Type B pancreatic cell (in vitro differentiated cells): ENCODE measurements at regions not wholly inside any gene's neighbourhood (a gene's known extent, or its start where the extent isn't known, plus 50 kb on each side); places are given as distances from the start of the nearest gene placed in this dataset.
A peak's percentile ranks its signal among the peaks of the same experiment; 100 is the strongest.

Experiments
- DNase-seq: peaks from one replicate; pipeline ENCODE4 v3.0.0; 2021; ENCODE audit warnings: mixed read lengths; ENCODE audit not compliant: unreplicated experiment; ENCODE audit errors: extremely low spot score
- H3K27ac Mint-ChIP-seq: 2 replicates; pipeline ENCODE4 v1.8.0; 2021; ENCODE audit warnings: mild to moderate bottlenecking, mixed read lengths
- H3K27me3 Mint-ChIP-seq: 2 replicates; pipeline ENCODE4 v1.8.0; 2021; ENCODE audit warnings: mixed read lengths
- H3K36me3 Mint-ChIP-seq: 2 replicates; pipeline ENCODE4 v1.8.0; 2021; ENCODE audit warnings: mixed read lengths
- H3K4me1 Mint-ChIP-seq: one replicate; pipeline ENCODE4 v1.8.0; 2021; ENCODE audit warnings: mixed read lengths; ENCODE audit not compliant: unreplicated experiment
- H3K4me3 Mint-ChIP-seq: 2 replicates; pipeline ENCODE4 v1.8.0; 2021; ENCODE audit warnings: mild to moderate bottlenecking, mixed read lengths
- H3K9me3 Mint-ChIP-seq: 2 replicates; pipeline ENCODE4 v1.8.0; 2021; ENCODE audit warnings: mixed read lengths
- CTCF ChIP-seq: fragments of 200-600 bp; sonication (generic); conservative IDR thresholded peaks from 2 replicates; pipeline ENCODE4 v1.5.0; 2021; ENCODE audit warnings: antibody characterized with exemption, mild to moderate bottlenecking

GRCh38 chr6:44029444-44030185 is 97.6 kb downstream of the MRPL14 start:
- peaks cover 13% of the 10 kb centered on the region for H3K4me1 Mint-ChIP-seq
- no peaks in the 10 kb centered on the region for H3K36me3 Mint-ChIP-seq
- no peak for DNase-seq
- H3K9me3 Mint-ChIP-seq, result peaks cover 10% of the 10 kb centered on the region
- no peak overlapping the region for H3K27ac Mint-ChIP-seq
- H3K27me3 Mint-ChIP-seq, result peaks cover 15% of the 10 kb centered on the region
- no peak overlapping the region for H3K4me3 Mint-ChIP-seq
- no peak for TF ChIP-seq CTCF

GRCh38 chr6:44028789-44029310 is 98.4 kb downstream of the MRPL14 start:
- peaks cover 16% of the 10 kb centered on the region for H3K4me1 Mint-ChIP-seq
- H3K27me3 Mint-ChIP-seq, result peaks cover 15% of the 10 kb centered on the region
- no peak for DNase-seq
- TF ChIP-seq CTCF, result peak; percentile 47
- peaks cover 10% of the 10 kb centered on the region for H3K9me3 Mint-ChIP-seq
- no peak overlapping the region for H3K4me3 Mint-ChIP-seq
- H3K36me3 Mint-ChIP-seq, result no peaks in the 10 kb centered on the region
- no peak overlapping the region for H3K27ac Mint-ChIP-seq

- Mint-ChIP-seq H3K4me3 (no peak overlapping the region), H3K9me3 (peaks cover 8% of the 10 kb centered on the region), H3K4me1 (peaks cover 16% of the 10 kb centered on the region), H3K36me3 (no peaks in the 10 kb centered on the region), H3K27me3 (peaks cover 21% of the 10 kb centered on the region), H3K27ac (no peak overlapping the region)
- no peak for DNase-seq
- TF ChIP-seq CTCF, result no peak
These were observed 102.0 kb downstream of the MRPL14 start for GRCh38 chr6:44025226-44025625.

GRCh38 chr6:44024574-44025219 is 102.6 kb downstream of the MRPL14 start:
- DNase-seq, result no peak
- Mint-ChIP-seq H3K36me3 (no peaks in the 10 kb centered on the region), H3K27me3 (peaks cover 17% of the 10 kb centered on the region), H3K4me3 (no peak overlapping the region), H3K9me3 (peaks cover 5% of the 10 kb centered on the region), H3K27ac (no peak overlapping the region), H3K4me1 (peaks cover 16% of the 10 kb centered on the region)
- TF ChIP-seq CTCF, result no peak

- peaks cover 2% of the 10 kb centered on the region for H3K9me3 Mint-ChIP-seq
- H3K27me3 Mint-ChIP-seq, result peaks cover 12% of the 10 kb centered on the region
- no peak overlapping the region for H3K4me3 Mint-ChIP-seq
- DNase-seq, result no peak
- peaks cover 14% of the 10 kb centered on the region for H3K4me1 Mint-ChIP-seq
- H3K36me3 Mint-ChIP-seq, result no peaks in the 10 kb centered on the region
- no peak for TF ChIP-seq CTCF
- H3K27ac Mint-ChIP-seq, result no peak overlapping the region
These were observed 103.4 kb downstream of the MRPL14 start for GRCh38 chr6:44023586-44024454.
